ENCODE measurements at regions not wholly inside any gene's neighbourhood (a gene's known extent, or its start where the extent isn't known, plus 50 kb on each side); places are given as distances from the start of the nearest gene placed in this dataset.

DNA sequence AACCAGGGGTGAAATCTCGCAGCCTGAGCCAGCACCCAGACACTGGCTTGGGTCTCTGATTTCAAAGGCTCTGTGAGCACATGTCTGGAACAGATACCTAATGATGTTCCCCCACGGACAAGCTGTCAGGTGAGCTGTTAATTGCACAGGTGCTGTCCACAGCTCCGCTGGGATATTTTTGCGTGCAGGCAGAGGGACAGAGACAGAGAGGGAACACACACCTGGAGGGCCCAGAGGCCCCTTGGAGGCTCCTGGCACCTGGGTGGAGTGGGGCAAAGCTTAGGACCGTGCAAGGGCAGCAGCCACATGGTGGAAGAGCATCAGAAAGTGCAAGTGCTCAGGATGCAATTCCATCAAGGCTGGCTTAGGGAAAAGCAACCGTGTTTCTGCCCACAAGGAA, 57.3 kb downstream of the ARL6IP4 start:
- Histone ChIP-seq H3K27me3 (ENCODE audit: insufficient read depth, low read length) (no peaks in the 10 kb centered on the region), H3K9ac (ENCODE audit: extremely low read depth, insufficient read length, low read length) (no peak overlapping the region), H3K23me2 (ENCODE audit: insufficient read length, low read depth, low read length, poor library complexity, severe bottlenecking) (no peaks in the 10 kb centered on the region), H3K14ac (ENCODE audit: insufficient read depth, low read length) (no peak overlapping the region), H3K4me1 (ENCODE audit: insufficient read depth, low read length) (no peaks in the 10 kb centered on the region), H2BK12ac (ENCODE audit: insufficient read length, low read depth, low read length) (no peak overlapping the region), H3K4ac (ENCODE audit: low read depth, low read length) (no peak overlapping the region), H2BK20ac (ENCODE audit: low read depth, low read length, poor library complexity, severe bottlenecking) (no peak overlapping the region), H3T11ph (ENCODE audit: low read length) (no peak overlapping the region), H2BK15ac (ENCODE audit: low read depth, low read length) (no peak overlapping the region), H3K27ac (ENCODE audit: insufficient read length, low read depth, low read length) (no peak overlapping the region), H2BK120ac (ENCODE audit: low read depth, low read length, poor library complexity, severe bottlenecking) (no peak overlapping the region), H3K4me2 (ENCODE audit: insufficient read depth, insufficient read length, low read length) (no peak overlapping the region), H3K9me3 (ENCODE audit: control insufficient read depth, low read depth, low read length) (no peaks in the 10 kb centered on the region), H3K56ac (ENCODE audit: insufficient read length, low read depth, low read length) (no peak overlapping the region), H2AK5ac (ENCODE audit: insufficient read length, low read length) (no peak overlapping the region), H2AFZ (ENCODE audit: low read length) (no peak overlapping the region), H3K79me2 (ENCODE audit: insufficient read depth, low read length) (no peaks in the 10 kb centered on the region), H3K79me1 (ENCODE audit: insufficient read depth, low read depth, low read length, poor library complexity, severe bottlenecking) (no peaks in the 10 kb centered on the region), H4K8ac (replicated peaks; ENCODE audit: insufficient read length, low read depth, low read length) (no peak overlapping the region), H4K20me1 (ENCODE audit: control insufficient read depth, insufficient read depth, insufficient read length) (no peaks in the 10 kb centered on the region), H2BK5ac (ENCODE audit: insufficient read length, low read length) (no peak overlapping the region), H4K91ac (ENCODE audit: insufficient read length, low read depth, low read length) (no peak overlapping the region), H4K5ac (ENCODE audit: insufficient read length, low read depth, low read length) (no peak overlapping the region), H3K18ac (ENCODE audit: insufficient read length, low read depth, low read length) (no peak overlapping the region), H3K23ac (ENCODE audit: insufficient read length, low read depth, low read length) (no peak overlapping the region)
- peaks cover 0 to 4% of the 10 kb centered on the region in 2 experiments; a peak in 2 of 4 replicates for H3K4me1 Mint-ChIP-seq
- no peak overlapping the region; a peak in 1 of 7 replicates for H3K27ac Mint-ChIP-seq
- WGBS (ENCODE audit: extremely low coverage, insufficient read length, low lambda C conversion rate): no CpG with 5 or more reads among the region's 6 CpGs
- TF ChIP-seq, protein P1, sequence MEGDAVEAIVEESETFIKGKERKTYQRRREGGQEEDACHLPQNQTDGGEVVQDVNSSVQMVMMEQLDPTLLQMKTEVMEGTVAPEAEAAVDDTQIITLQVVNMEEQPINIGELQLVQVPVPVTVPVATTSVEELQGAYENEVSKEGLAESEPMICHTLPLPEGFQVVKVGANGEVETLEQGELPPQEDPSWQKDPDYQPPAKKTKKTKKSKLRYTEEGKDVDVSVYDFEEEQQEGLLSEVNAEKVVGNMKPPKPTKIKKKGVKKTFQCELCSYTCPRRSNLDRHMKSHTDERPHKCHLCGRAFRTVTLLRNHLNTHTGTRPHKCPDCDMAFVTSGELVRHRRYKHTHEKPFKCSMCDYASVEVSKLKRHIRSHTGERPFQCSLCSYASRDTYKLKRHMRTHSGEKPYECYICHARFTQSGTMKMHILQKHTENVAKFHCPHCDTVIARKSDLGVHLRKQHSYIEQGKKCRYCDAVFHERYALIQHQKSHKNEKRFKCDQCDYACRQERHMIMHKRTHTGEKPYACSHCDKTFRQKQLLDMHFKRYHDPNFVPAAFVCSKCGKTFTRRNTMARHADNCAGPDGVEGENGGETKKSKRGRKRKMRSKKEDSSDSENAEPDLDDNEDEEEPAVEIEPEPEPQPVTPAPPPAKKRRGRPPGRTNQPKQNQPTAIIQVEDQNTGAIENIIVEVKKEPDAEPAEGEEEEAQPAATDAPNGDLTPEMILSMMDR (conservative IDR thresholded peaks at IDR 0.05): no peak
- DNase-seq: no peak
- no peaks in the 10 kb centered on the region for H3K9me3 Mint-ChIP-seq
- H3K36me3 Mint-ChIP-seq (ENCODE audit: insufficient read depth in 1 of 3, low read depth in 3 of 3): no peaks in the 10 kb centered on the region
- H3K4me3 Mint-ChIP-seq: no peak overlapping the region
- peaks cover 9% of the 10 kb centered on the region for H3K27me3 Mint-ChIP-seq (ENCODE audit: low read depth)
